ENCODE measurements at regions not wholly inside any gene's neighbourhood (a gene's known extent, or its start where the extent isn't known, plus 50 kb on each side); places are given as distances from the start of the nearest gene placed in this dataset.

- TF ChIP-seq EZH2 (IDR thresholded peaks at IDR 0.05; ENCODE audit: borderline replicate concordance, low read depth, low read length, severe bottlenecking): no peak
- no peak for TF ChIP-seq CTCF (IDR thresholded peaks at IDR 0.05; ENCODE audit: extremely low read depth in 1 of 2, insufficient read depth in 1 of 2, low read depth in 1 of 2, low read length in 2 of 2)
- no peak for TF ChIP-seq POLR2A (IDR thresholded peaks at IDR 0.05; ENCODE audit: low read depth, low read length)
- TF ChIP-seq MYC (IDR thresholded peaks at IDR 0.05; ENCODE audit: low read depth, low read length): no peak
- no peak for TF ChIP-seq POLR2AphosphoS5 (IDR thresholded peaks at IDR 0.05; ENCODE audit: insufficient read depth, low read depth, low read length)
- TF ChIP-seq MAX (IDR thresholded peaks at IDR 0.05; ENCODE audit: insufficient read depth, insufficient read length): no peak
These were observed 1118.3 kb upstream of the DDX18 start for GRCh38 chr2:116696223-116696622.
